22Rv1 (cell line): ENCODE measurements at regions not wholly inside any gene's neighbourhood (a gene's known extent, or its start where the extent isn't known, plus 50 kb on each side); places are given as distances from the start of the nearest gene placed in this dataset.

Experiments
- CTCF ChIP-seq: fragments of 450-650 bp; IDR thresholded peaks from 2 replicates; pipeline ENCODE4 v1.5.1; 2017; ENCODE audit warnings: mild to moderate bottlenecking
- ZFX ChIP-seq: fragments of 450-650 bp; IDR thresholded peaks from 2 replicates; pipeline ENCODE4 v1.6.1; 2017; ENCODE audit warnings: antibody characterized with exemption, borderline replicate concordance

GRCh38 chr10:124325998-124326636 lies 92.6 kb downstream of the OAT start:
- TF ChIP-seq CTCF: no peak
- TF ChIP-seq ZFX: no peak
